Endothelial cell (in vitro differentiated cells): ENCODE measurements at regions not wholly inside any gene's neighbourhood (a gene's known extent, or its start where the extent isn't known, plus 50 kb on each side); places are given as distances from the start of the nearest gene placed in this dataset. TPM values are rescaled to one million over a fixed set of nuclear protein-coding genes. Genes with fewer than 3 reads are reported as not detected.

Experiments
- DNase-seq: peaks from one replicate; pipeline ENCODE4 v3.0.0; 2021; ENCODE audit warnings: low spot score
- H3K27ac Mint-ChIP-seq: one replicate; pipeline ENCODE4 v1.8.0; 2021; ENCODE audit warnings: mixed read lengths, inconsistent platforms; ENCODE audit not compliant: unreplicated experiment
- H3K27me3 Mint-ChIP-seq: one replicate; pipeline ENCODE4 v1.8.0; 2021; ENCODE audit warnings: mild to moderate bottlenecking, moderate library complexity, mixed read lengths, inconsistent platforms; ENCODE audit not compliant: unreplicated experiment
- H3K36me3 Mint-ChIP-seq: one replicate; pipeline ENCODE4 v1.8.0; 2021; ENCODE audit warnings: mild to moderate bottlenecking, low read depth, mixed read lengths, inconsistent platforms; ENCODE audit not compliant: unreplicated experiment
- H3K4me1 Mint-ChIP-seq: one replicate; pipeline ENCODE4 v1.8.0; 2021; ENCODE audit warnings: mild to moderate bottlenecking, mixed read lengths, inconsistent platforms; ENCODE audit not compliant: unreplicated experiment
- H3K4me3 Mint-ChIP-seq: one replicate; pipeline ENCODE4 v1.8.0; 2021; ENCODE audit warnings: mild to moderate bottlenecking, mixed read lengths, inconsistent platforms; ENCODE audit not compliant: unreplicated experiment
- H3K9me3 Mint-ChIP-seq: one replicate; pipeline ENCODE4 v1.8.0; 2021; ENCODE audit warnings: mixed read lengths, inconsistent platforms; ENCODE audit not compliant: unreplicated experiment
- CTCF ChIP-seq: fragments of 200-600 bp; sonication (generic); IDR thresholded peaks from one replicate; pipeline ENCODE4 v1.5.0; 2021; ENCODE audit warnings: antibody characterized with exemption; ENCODE audit not compliant: unreplicated experiment
- microRNA-seq: library from miRNA; unstranded; fragments of <30 nt; microRNA quantifications from one replicate; pipeline ENCODE4, GENCODE V29; 2020; ENCODE audit not compliant: unreplicated experiment

- Mint-ChIP-seq H3K4me3 (no peak overlapping the region), H3K9me3 (no peaks in the 10 kb centered on the region)
Measured at GRCh38 chr5:88940713-88941112, 57.7 kb upstream of the MEF2C start.

GRCh38 chr5:88939300-88939699 is 56.3 kb upstream of the MEF2C start:
- no peaks in the 10 kb centered on the region for H3K27me3 Mint-ChIP-seq
- no peak overlapping the region for H3K27ac Mint-ChIP-seq
- no peaks in the 10 kb centered on the region for H3K36me3 Mint-ChIP-seq
- H3K4me1 Mint-ChIP-seq, result peaks cover 10% of the 10 kb centered on the region
- H3K4me3 Mint-ChIP-seq, result no peak overlapping the region
- H3K9me3 Mint-ChIP-seq, result no peaks in the 10 kb centered on the region
- TF ChIP-seq CTCF, result no peak
- DNase-seq, result no peak

More at GRCh38 chr5:88940713-88941112, 57.7 kb upstream of the MEF2C start:
- Mint-ChIP-seq H3K4me1 (peaks cover 11% of the 10 kb centered on the region), H3K36me3 (no peaks in the 10 kb centered on the region), H3K27me3 (peaks cover 1% of the 10 kb centered on the region), H3K27ac (no peak overlapping the region)
- TF ChIP-seq CTCF, result no peak
- no peak for DNase-seq

GRCh38 chr5:88938488-88938887 is 55.5 kb upstream of the MEF2C start:
- Mint-ChIP-seq H3K4me1 (peaks cover 8% of the 10 kb centered on the region), H3K9me3 (no peaks in the 10 kb centered on the region), H3K4me3 (no peak overlapping the region), H3K27ac (no peak overlapping the region), H3K27me3 (no peaks in the 10 kb centered on the region), H3K36me3 (no peaks in the 10 kb centered on the region)
- no peak for TF ChIP-seq CTCF
- no peak for DNase-seq

- H3K36me3 Mint-ChIP-seq, result no peaks in the 10 kb centered on the region
Measured at GRCh38 chr5:88937406-88937805, 54.4 kb upstream of the MEF2C start.

GRCh38 chr5:88934439-88934838 is 51.5 kb upstream of the MEF2C start:
- DNase-seq, result no peak
- Mint-ChIP-seq H3K4me1 (peaks cover 8% of the 10 kb centered on the region), H3K4me3 (no peak overlapping the region), H3K27ac (no peak overlapping the region), H3K27me3 (no peaks in the 10 kb centered on the region), H3K36me3 (no peaks in the 10 kb centered on the region), H3K9me3 (no peaks in the 10 kb centered on the region)
- TF ChIP-seq CTCF, result no peak

More at GRCh38 chr5:88937406-88937805, 54.4 kb upstream of the MEF2C start:
- no peak for TF ChIP-seq CTCF
- Mint-ChIP-seq H3K9me3 (no peaks in the 10 kb centered on the region), H3K27ac (no peak overlapping the region), H3K4me3 (no peak overlapping the region), H3K27me3 (no peaks in the 10 kb centered on the region), H3K4me1 (peaks cover 8% of the 10 kb centered on the region)
- no peak for DNase-seq

Small RNAs in the stretch of these regions (microRNA-seq; reads per million reads assigned to microRNA genes)
- not detected for gene MIR3660
